Chondrocyte (in vitro differentiated cells): ENCODE measurements at regions not wholly inside any gene's neighbourhood (a gene's known extent, or its start where the extent isn't known, plus 50 kb on each side); places are given as distances from the start of the nearest gene placed in this dataset.

Experiments used
- DNase-seq: peaks from one replicate; pipeline ENCODE4 v3.0.0; 2021; ENCODE audit warnings: mixed read lengths, low spot score
- H3K27ac Mint-ChIP-seq: one replicate; pipeline ENCODE4 v1.8.0; 2021; ENCODE audit warnings: mild to moderate bottlenecking, moderate library complexity, mixed read lengths; ENCODE audit not compliant: unreplicated experiment
- H3K27me3 Mint-ChIP-seq: 2 replicates; pipeline ENCODE4 v1.8.0; 2021; ENCODE audit warnings: low read depth, mixed read lengths
- H3K36me3 Mint-ChIP-seq: 2 replicates; pipeline ENCODE4 v1.8.0; 2021; ENCODE audit warnings: low read depth, mixed read lengths
- H3K4me1 Mint-ChIP-seq: 2 replicates; pipeline ENCODE4 v1.8.0; 2021; ENCODE audit warnings: low read depth, mild to moderate bottlenecking, mixed read lengths
- H3K4me3 Mint-ChIP-seq: one replicate; pipeline ENCODE4 v1.8.0; 2021; ENCODE audit warnings: mild to moderate bottlenecking, moderate library complexity, mixed read lengths; ENCODE audit not compliant: unreplicated experiment
- H3K9me3 Mint-ChIP-seq: 2 replicates; pipeline ENCODE4 v1.8.0; 2021; ENCODE audit warnings: low read depth, mixed read lengths
- TF ChIP-seq, protein P1 (sequence below): fragments of 200-600 bp; sonication (generic); IDR thresholded peaks from 2 replicates; pipeline ENCODE4 v1.5.0; 2021; ENCODE audit warnings: antibody characterized with exemption, mild to moderate bottlenecking, moderate library complexity

DNA sequence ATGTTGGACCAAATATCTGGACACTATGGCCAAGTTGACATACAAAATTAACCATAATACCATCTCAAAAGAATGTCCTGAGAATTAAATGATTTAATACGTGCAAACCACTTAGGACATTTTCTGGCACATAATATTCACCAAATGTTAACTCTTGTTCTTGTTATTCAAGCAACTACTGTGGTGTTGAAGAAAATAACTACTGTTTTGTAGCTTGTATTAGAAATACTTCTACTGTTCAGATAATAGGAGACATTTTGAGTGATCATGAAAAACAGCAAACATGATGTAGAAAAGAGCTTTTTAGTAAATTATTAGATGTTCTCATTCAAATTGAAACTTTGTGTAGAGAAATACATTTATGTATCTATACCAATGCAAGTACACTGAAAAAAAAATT lies 140.7 kb upstream of the SMIM31 start:
- no peaks in the 10 kb centered on the region for H3K36me3 Mint-ChIP-seq

DNA sequence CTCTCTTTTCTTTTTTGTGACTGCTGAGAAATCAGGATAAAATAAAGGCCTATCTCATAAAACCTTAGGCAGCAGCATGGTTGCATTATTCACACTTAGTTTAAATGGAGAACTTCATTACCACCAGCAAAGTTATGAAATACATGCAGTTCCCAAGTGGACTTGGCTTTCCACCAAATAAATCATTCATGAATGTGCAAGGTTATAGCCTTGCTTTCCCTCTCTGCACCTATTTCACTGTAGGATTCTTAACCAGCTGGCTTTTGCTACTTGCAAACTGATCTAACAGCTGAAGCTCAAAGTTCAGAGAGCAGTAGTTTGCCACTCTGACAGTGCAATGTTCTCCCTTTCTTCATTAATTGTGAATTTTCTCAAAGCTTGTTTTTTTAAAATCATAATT lies 140.1 kb upstream of the SMIM31 start:
- no peak for DNase-seq
- Mint-ChIP-seq H3K4me1 (peaks cover 8% of the 10 kb centered on the region), H3K9me3 (no peaks in the 10 kb centered on the region), H3K36me3 (no peaks in the 10 kb centered on the region), H3K4me3 (no peak overlapping the region), H3K27ac (no peak overlapping the region), H3K27me3 (peaks cover 9% of the 10 kb centered on the region)
- TF ChIP-seq, protein P1, sequence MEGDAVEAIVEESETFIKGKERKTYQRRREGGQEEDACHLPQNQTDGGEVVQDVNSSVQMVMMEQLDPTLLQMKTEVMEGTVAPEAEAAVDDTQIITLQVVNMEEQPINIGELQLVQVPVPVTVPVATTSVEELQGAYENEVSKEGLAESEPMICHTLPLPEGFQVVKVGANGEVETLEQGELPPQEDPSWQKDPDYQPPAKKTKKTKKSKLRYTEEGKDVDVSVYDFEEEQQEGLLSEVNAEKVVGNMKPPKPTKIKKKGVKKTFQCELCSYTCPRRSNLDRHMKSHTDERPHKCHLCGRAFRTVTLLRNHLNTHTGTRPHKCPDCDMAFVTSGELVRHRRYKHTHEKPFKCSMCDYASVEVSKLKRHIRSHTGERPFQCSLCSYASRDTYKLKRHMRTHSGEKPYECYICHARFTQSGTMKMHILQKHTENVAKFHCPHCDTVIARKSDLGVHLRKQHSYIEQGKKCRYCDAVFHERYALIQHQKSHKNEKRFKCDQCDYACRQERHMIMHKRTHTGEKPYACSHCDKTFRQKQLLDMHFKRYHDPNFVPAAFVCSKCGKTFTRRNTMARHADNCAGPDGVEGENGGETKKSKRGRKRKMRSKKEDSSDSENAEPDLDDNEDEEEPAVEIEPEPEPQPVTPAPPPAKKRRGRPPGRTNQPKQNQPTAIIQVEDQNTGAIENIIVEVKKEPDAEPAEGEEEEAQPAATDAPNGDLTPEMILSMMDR = no peak

More for the DNA sequence above, 140.7 kb upstream of the SMIM31 start:
- H3K4me3 Mint-ChIP-seq = no peak overlapping the region
- peaks cover 6% of the 10 kb centered on the region for H3K27me3 Mint-ChIP-seq
- no peaks in the 10 kb centered on the region for H3K9me3 Mint-ChIP-seq
- H3K27ac Mint-ChIP-seq = no peak overlapping the region
- TF ChIP-seq, protein P1 = no peak
- DNase-seq = no peak
- H3K4me1 Mint-ChIP-seq = peaks cover 8% of the 10 kb centered on the region

DNA sequence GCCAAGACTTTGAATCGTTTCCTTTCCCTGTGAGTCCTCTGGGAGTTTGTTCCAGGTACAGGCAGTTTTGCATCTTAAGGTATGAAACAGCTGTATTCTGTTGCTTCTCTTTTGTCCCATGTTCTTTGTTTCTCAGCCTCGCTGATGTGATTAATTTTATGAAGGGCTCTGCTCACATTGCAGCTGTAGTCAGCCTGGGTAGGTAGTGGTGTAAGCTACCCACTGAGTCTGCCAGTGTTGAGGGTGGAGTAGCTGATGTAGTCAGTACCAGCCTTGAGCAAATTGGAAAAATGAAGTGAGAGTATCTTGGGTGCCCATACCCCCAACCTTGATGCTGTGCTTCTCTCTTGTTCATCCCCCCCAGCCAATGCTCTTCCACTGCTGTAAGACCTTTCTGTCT lies 139.6 kb upstream of the SMIM31 start:
- Mint-ChIP-seq H3K4me1 (peaks cover 8% of the 10 kb centered on the region), H3K27ac (no peak overlapping the region), H3K9me3 (no peaks in the 10 kb centered on the region), H3K27me3 (peaks cover 9% of the 10 kb centered on the region), H3K4me3 (no peak overlapping the region), H3K36me3 (no peaks in the 10 kb centered on the region)
- no peak for DNase-seq
- TF ChIP-seq, protein P1 = no peak

DNA sequence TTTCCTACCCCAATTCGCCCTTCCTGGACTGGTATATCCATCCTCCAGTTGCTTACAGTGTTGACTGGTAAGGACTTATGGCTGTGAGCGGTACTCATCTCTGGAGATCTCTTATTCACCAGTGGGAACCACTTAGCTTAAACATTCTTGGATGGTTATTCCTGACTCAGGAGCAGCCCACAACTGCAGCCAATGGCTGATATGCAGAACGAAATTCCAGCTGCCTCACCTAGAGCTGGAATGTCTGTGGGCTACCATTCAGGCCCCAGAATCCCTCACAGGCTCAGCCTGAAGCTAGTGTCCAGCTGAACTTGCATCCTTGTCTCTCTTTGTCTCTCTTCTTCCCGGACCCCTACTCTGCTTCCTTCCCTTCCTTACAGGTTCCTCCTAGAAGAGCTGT lies 138.9 kb upstream of the SMIM31 start:
- no peak for DNase-seq
- no peak overlapping the region for H3K4me3 Mint-ChIP-seq
- TF ChIP-seq, protein P1 = no peak

DNA sequence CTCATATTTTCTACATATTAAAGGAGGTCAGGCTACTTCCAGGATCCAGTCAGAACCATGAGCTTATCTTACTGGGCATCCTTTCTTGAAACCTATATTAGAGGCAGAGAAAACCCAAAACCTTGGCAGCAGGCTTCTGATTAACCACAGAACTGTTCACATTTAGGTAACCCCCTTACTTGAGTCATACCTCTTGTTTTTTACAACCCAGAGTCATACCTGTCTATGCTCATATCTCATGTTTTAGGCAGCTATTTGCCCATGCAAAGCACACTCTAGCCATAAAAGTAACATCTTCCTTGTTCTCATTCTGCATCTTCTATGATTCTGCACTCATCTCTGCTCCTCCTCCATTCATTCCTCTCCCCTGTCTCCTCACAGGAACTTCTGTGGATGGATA lies 138.0 kb upstream of the SMIM31 start:
- peaks cover 8% of the 10 kb centered on the region for H3K4me1 Mint-ChIP-seq
- H3K36me3 Mint-ChIP-seq = no peaks in the 10 kb centered on the region
- H3K9me3 Mint-ChIP-seq = no peaks in the 10 kb centered on the region
- peaks cover 10% of the 10 kb centered on the region for H3K27me3 Mint-ChIP-seq
- H3K4me3 Mint-ChIP-seq = no peak overlapping the region
- DNase-seq = no peak
- TF ChIP-seq, protein P1 = no peak
- H3K27ac Mint-ChIP-seq = no peak overlapping the region

More for the DNA sequence above, 138.9 kb upstream of the SMIM31 start:
- no peak overlapping the region for H3K27ac Mint-ChIP-seq
- no peaks in the 10 kb centered on the region for H3K36me3 Mint-ChIP-seq
- peaks cover 9% of the 10 kb centered on the region for H3K27me3 Mint-ChIP-seq
- H3K9me3 Mint-ChIP-seq = no peaks in the 10 kb centered on the region
- H3K4me1 Mint-ChIP-seq = peaks cover 8% of the 10 kb centered on the region
